Esophagus muscularis mucosa (tissue), 3 donors: ENCODE measurements at regions not wholly inside any gene's neighbourhood (a gene's known extent, or its start where the extent isn't known, plus 50 kb on each side); places are given as distances from the start of the nearest gene placed in this dataset.
"Not testable (repeated sequence)": the region's sequence is repeated elsewhere in the genome, so short reads cannot be mapped to it uniquely, and the experiment has no call there.

Source experiments
- CTCF ChIP-seq, 3 experiments: fragments of 200-600 bp in 2 of 3; fragments of 450-650 bp in 1 of 3; sonication (generic) in 2 of 3; IDR thresholded peaks; one replicate each; pipeline ENCODE4 v1.5.1; 2017 to 2019; ENCODE audit warnings: antibody characterized with exemption in 3 of 3, mild to moderate bottlenecking in 2 of 3, moderate library complexity in 1 of 3
- POLR2A ChIP-seq: fragments of 450-650 bp; IDR thresholded peaks from one replicate; pipeline ENCODE4 v1.6.1; 2017; ENCODE audit warnings: antibody characterized with exemption, moderate library complexity, mild to moderate bottlenecking, low read depth
- POLR2AphosphoS5 ChIP-seq, 2 donors: sonication (generic); formaldehyde crosslinking; IDR thresholded peaks; one replicate each; pipeline ENCODE4 v1.6.1; 2017; ENCODE audit warnings: antibody characterized with exemption in 2 of 2

- not testable (repeated sequence) for TF ChIP-seq CTCF (IDR thresholded peaks at IDR 0.05); POLR2A; POLR2AphosphoS5 (IDR thresholded peaks at IDR 0.05)
Observed at GRCh38 chr16:5247403-5247802, 149.8 kb upstream of the EEF2KMT start.
